HG03025 (cell line): ENCODE measurements at regions not wholly inside any gene's neighbourhood (a gene's known extent, or its start where the extent isn't known, plus 50 kb on each side); places are given as distances from the start of the nearest gene placed in this dataset.
"Not testable (repeated sequence)": the region's sequence is repeated elsewhere in the genome, so short reads cannot be mapped to it uniquely, and the experiment has no call there.

Source experiments
- ATAC-seq: cut with Tn5 transposase; IDR thresholded peaks from one replicate; pipeline ENCODE4 v1.9.1; 2021; ENCODE audit warnings: mild to moderate bottlenecking, moderate library complexity; ENCODE audit not compliant: unreplicated experiment, low FRiP score

GRCh38 chr3:20669675-20670074 is 483.7 kb upstream of the SGO1 start:
- no peak for ATAC-seq

DNA sequence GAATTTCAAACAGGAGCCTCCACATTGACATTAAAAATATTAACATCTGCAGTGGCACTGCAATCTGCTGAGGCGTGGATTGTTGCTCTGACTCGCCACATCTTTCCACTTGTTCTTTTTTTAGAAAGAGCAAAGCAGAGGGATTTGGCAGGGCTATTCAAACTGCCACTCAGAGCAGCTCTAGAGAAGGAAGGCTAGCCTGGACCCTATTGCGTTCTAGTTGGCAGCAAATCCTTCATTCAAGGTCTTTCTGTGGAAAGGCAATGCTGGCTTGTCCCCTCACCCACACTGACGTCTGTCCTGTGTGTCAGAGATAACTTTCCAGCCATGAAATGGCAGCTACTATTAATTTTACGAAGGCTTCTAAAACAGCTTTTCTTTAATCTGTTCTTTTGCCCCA is 483.2 kb upstream of the SGO1 start:
- no peak for ATAC-seq

DNA sequence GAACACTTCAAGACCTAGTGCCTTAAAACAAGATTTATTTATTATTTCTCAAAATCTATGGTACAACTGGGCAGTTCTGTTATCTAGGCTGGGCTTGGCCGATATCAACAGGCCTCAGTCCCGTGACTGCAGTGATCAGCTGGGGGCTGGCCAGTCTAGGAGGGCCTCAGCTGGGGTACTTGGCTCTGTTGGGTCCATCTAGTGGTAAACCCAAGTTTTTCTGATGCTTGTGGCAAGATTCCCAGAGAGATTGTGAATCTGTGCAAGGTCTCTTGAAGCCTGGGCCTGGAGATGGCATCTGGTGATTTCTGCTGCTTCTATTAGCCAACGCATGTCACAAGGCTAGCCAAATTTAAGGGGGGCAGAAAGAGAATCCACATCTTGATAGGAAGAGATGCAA is 482.4 kb upstream of the SGO1 start:
- ATAC-seq: no peak

DNA sequence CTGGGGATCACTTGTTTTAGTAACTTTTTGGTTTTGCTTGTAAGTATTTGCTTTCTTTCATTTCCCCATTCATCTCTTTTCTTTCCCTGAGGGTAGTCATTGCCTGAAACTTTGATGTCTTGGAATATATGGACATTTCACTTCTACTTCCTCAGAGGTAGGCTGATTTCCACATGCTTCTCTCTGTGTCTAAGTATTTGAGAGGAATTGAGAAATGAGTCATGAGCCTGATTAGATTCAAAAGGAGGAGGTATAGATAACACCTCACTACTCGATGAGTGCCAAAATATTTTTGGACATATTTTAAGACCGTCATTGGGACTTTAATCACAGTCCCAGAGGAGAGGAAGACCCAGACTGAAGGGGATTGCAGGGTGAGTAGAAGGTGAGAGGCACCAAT is 480.1 kb upstream of the SGO1 start:
- no peak for ATAC-seq

- ATAC-seq: no peak
These were observed 472.5 kb upstream of the SGO1 start for GRCh38 chr3:20658491-20658890.

GRCh38 chr3:20657560-20657959 is 471.6 kb upstream of the SGO1 start:
- no peak for ATAC-seq

- no peak for ATAC-seq
These were observed 466.4 kb upstream of the SGO1 start for GRCh38 chr3:20652231-20652986.

- no peak for ATAC-seq
These were observed 462.9 kb upstream of the SGO1 start for GRCh38 chr3:20648921-20649381.

GRCh38 chr3:20648294-20648693 is 462.3 kb upstream of the SGO1 start:
- no peak for ATAC-seq

GRCh38 chr3:20646425-20646824 is 460.4 kb upstream of the SGO1 start:
- ATAC-seq: no peak

DNA sequence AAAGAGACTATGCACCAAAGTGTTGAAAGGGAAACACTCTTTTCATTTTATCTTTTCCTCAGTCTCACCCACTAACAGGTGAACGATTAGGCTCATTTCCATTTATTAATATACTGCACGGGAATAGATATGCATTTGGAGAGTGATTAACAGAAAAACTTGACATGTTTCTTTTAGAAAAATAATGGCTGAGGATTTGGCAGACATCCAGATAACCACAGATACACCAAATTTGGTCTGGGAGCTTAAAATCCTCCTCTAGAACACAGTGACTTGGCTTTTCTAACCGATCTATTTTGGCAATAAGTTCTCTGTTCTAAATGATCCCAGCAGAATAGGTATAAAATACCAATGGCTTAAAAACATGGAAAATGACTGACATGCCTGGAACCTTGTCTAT is 459.3 kb upstream of the SGO1 start:
- ATAC-seq: no peak

DNA sequence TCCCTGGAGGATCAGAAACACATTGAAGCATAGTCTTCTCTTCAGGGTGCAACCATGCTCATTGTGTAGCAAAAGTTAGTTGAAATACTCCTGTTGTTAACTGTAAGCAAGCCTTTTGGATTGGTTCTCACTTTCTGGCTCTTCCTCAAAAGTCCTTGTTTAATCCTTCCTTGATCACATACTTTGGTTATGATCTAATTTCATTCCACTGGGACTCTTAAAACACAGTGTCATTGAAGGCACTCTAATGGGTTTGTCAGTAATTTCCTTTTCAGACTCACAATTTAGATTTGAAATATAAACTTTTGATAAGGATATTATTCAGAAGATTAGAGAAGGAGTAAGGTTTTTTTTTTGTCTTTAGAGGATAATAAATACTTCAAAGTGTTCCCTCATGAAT is 451.7 kb upstream of the SGO1 start:
- no peak for ATAC-seq

DNA sequence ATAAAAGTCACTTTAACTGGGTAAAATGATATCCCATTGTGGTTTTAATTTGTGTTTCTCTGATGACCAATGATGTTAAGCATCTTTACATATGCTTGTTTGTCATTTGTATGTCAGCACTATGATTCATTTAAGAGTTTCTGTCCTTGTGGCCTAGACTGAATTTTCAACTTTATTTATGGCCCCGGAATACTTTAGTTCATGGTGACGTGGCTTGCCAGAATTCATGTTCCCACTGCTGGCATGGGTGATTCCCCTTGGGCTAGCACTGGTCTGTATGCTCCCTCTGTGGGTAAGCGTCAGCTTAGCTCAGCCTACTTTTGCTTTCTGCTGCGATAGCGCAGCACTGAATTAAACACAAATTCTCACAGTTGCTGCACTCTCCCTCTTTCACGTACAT is 436.3 kb upstream of the SGO1 start:
- ATAC-seq: no peak

GRCh38 chr3:20618621-20619020 is 432.6 kb upstream of the SGO1 start:
- ATAC-seq: not testable (repeated sequence)

DNA sequence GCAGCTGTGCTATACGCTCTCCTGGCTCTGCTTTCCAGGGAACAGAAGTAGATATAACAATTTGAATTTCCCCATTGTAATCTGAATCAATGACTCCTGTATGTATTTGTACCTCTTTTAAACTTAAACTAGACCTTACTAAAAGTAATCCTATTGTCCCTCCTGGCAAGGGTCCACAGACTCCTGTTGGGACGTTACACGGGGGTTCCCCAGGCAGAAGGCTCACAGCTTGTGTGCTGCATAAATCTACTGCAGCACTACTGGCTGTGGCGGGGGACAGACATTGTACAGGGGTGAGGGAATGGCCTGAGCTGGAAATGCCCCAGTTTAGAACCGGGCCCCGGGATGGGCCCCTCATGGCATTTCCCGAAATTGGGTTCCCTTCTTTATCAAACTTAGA is 432.2 kb upstream of the SGO1 start:
- not testable (repeated sequence) for ATAC-seq

- not testable (repeated sequence) for ATAC-seq
These were observed 430.0 kb upstream of the SGO1 start for GRCh38 chr3:20615982-20616381.

- no peak for ATAC-seq
These were observed 422.2 kb upstream of the SGO1 start for GRCh38 chr3:20608054-20608738.

DNA sequence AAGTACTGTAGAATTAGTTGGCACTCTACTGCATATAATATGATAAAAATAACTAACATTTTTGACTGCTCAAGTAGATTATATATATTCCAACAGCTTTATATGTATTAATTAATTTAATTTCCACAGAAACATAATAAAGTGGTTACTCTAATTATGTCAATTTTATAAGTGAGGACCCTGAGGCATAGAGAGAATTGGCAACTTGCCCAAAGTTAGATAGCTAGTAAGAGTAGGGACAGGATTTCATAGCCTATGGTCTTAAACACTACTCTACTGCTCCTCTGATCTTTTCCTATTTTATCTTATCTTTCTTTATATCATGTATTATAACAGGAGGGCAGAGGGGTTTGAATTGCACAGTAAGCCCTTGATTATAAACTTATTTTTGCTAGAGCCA is 418.7 kb upstream of the SGO1 start:
- ATAC-seq: no peak

- no peak for ATAC-seq
These were observed 403.3 kb upstream of the SGO1 start for GRCh38 chr3:20589275-20589674.

DNA sequence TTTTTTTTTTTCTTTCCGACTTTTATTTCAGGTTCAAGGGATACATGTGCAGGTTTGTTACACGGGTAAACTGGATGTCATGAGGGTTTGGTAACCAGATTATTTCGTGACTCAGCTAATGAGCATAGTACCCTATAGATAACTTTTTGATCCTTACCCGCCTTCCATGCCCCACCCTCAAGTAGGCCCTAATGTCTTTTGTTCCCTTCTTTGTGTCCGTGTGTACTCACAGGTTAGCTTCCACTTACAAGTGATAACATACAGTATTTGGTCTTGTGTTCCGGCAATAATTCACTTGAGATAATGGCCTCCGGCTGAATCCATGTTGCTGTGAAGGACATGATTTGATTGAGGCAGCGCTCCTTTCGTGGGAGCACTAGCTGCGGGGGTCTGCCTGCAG is 402.8 kb upstream of the SGO1 start:
- ATAC-seq: no peak

- no peak for ATAC-seq
These were observed 397.6 kb upstream of the SGO1 start for GRCh38 chr3:20583648-20584047.

DNA sequence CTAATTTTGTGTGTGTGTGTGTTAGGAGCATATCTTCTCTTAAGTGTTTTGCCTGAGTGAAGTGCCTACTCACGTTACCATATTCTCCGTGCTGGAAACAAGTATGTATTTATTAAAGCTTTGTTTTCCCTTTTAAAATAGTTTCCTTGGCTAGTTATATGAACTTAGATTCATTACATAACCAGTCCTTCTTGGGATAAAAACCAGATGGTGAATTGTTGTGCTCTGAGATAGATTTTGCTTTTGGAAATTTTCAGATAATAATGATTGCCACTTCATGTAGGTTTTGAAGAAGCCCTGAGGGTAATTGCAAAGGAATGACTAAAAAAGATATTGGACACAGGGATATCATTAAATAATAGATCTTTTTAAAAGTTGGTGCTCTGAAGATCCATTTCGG is 390.2 kb upstream of the SGO1 start:
- ATAC-seq: no peak
